ENCODE measurements at regions not wholly inside any gene's neighbourhood (a gene's known extent, or its start where the extent isn't known, plus 50 kb on each side); places are given as distances from the start of the nearest gene placed in this dataset.
"Not testable (repeated sequence)": the region's sequence is repeated elsewhere in the genome, so short reads cannot be mapped to it uniquely, and the experiment has no call there.

DNA sequence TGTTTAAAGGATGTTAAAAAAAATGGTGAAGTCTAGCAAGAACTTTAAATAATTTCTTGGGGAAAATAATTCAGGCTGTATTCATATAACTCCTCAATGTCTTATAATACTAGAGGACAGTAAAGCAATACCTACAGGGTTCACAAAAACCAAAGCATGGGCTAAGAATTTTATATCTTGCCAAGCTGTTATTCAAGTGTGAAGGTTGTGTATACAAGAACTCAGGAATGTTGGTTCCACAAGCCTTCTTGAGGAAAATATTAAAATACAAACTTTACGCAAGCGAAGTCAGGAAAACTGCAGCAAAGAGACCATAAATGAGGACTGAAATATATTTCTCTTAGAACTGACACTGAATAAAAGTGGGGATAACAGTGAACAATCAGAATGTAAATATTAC is 76.1 kb upstream of the DNAJC10 start:
- DNase-seq (ENCODE audit: low spot score): no peak

DNA sequence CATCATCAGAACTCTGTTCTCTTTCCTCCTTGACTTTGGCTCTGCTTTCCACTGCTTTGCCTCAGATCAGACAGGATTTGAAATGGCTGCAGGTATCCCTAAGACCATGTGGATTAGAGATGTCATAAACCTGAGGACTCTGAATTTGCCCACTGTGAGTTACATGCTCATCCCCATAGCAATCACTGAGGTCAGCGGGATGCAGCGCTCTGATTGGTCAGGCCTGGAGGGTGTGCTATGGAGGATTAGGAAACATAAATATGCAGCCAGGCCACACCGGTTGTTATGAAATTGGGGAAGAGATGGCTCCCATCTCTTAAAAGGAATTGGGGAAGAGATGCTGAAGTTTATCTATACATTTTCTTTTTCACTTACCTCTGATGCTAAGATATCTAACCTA is 73.7 kb upstream of the DNAJC10 start:
- DNase-seq (ENCODE audit: low spot score): no peak

DNA sequence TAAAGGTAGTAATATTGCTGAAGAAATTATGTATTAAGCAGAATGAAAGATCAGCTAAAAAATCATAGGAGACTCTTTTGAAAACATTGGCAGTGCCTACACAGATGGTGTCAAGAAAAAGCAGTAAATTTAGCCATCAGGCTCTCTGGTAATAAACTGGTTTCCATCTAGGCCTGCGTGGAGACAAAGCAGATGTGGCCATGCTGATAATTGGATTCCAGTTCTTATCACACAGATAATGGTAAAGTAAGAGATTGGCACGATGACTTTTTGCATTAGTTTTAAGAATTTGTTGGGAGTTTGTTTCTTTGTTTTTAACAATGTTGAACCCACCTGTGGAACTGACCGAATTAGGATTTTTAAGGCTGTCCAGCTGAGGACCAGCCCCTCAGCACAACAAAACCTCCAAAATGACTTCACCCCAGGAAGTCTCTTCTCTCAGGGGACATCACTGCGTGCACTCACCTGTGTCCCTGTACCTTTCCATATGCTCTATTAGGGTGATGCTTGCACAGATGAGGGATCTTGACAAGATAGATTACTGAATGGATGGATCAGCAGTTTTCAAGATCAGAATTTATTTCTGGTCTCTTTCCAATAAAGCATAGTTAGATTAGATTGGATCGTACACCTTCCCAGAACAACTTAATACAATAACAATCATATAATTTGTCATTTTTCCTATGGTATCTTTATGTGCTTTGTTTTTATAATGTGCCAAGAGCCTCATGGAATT is 69.1 kb upstream of the DNAJC10 start:
- no peak for DNase-seq (ENCODE audit: low spot score)

DNA sequence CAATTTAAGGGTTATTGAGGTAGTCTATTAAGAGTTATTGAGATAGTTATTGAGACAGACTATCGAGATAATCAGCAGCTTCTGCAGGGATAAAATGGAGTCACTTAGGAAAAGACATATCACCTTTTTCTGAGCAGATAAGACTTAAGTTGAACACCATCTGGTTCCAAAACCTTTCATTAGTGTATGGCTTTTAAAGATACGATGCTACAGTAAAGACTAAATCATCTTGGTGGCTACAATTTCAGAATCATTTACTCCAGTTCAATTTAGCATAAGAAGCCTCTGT is 68.6 kb upstream of the DNAJC10 start:
- DNase-seq (ENCODE audit: low spot score): no peak

DNA sequence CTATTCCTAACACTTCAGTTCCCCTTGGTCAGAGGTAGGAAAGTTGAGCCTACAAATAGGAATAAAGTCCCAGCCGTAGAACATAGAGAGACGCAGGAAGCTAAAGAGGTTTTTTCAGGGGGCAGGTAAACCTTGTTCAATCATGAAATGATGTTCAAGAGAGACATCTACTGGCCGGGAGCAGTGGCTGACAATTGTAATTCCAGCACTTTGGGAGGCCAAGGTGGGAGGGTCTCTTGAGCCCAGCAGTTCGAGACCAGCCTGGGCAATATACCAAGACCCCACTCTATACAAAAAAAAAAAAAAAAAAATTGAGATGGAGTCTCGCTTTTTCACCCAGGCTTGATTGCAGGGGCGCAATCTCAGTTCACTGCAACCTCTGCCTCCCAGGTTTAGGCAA is 66.7 kb upstream of the DNAJC10 start:
- DNase-seq (ENCODE audit: low spot score): peak; percentile 10

DNA sequence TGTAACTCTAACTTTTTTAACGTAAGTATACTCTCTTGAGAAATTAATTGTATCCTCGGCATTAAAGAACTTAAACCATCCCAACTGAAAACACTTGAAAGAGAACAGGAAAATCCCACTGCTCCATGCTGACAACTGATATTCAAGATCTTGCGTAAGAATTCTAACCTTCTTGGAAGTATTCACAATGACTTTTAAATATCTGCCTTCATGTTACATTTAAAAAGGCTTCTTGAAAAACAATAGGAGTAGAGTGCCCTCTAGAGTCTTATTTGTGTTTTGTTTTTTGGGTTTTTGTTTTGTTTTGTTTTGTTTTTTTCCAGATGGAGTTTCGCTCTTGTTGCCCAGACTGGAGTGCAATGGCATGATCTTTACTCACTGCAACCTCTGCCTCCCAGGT is 65.4 kb upstream of the DNAJC10 start:
- no peak for DNase-seq (ENCODE audit: low spot score)

DNA sequence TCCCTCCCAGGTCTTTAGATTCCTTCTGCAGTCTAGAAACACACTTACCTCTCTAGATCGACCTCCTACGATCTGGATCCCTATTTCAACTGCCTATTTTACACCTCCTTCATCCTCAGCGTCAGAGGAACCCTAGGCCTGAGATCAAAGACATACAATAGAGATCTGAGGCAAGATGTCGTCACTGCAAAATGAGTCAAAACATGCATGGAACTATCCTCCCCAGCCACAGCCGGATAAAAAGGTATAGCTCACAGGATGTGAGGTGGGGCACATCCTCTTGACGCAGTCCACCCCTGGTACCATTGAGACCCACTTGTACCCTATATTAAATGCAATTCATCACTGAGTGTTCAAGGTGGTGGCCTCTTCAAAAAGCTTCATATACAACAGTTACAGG is 63.7 kb upstream of the DNAJC10 start:
- no peak for DNase-seq (ENCODE audit: low spot score)

DNA sequence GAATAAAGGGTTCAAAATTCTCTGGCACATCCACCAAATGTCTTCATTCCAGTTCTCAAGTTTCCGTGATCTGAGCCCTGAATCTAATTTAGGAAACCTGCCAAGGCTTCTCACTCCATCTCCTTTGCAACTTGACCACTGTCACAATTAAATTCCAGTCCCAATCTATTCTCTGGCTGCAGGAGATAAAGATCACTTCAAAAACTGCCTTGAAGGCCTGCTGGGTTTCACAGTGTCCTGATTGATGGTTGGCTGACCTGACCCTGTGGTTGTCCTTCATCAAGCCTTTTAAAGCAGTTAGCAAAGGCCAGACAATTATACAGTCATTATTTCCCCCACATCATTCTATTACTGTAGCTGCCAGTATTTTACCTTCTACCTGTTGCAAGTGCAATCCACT is 60.3 kb upstream of the DNAJC10 start:
- DNase-seq (ENCODE audit: low spot score): no peak

DNA sequence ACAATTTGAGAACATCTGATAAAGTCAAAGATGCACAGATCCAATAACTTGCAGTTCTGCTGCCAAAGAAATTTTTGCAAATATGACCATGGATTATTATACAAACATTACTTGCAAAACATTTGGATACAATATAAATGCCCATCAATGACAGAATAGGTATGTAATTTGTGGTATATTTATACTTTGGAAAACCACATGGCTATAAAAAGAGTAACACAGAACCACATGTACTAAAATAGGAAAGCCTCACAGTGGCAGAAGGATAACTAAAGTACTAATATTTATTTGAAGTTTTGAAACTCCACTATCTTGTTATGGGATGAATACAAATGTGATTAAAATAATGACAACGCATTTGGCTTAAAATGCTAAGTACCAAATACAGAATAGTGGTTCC is 51.8 kb upstream of the DNAJC10 start:
- DNase-seq (ENCODE audit: low spot score): no peak

DNA sequence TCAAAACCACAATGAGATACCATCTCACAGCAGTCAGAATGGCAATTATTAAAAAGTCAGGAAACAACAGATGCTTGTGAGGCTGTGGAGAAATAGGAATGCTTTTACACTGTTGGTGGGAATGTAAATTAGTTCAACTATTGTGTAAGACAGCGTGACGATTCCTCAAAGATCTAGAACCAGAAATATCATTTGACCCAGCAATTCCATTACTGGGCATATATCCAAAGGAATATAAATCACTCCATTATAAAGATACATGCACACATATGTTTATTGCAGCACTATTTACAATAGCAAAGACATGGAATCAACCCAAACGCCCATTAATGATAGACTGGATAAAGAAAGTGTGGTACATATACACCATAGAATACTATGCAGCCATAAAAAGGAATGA is 50.6 kb upstream of the DNAJC10 start:
- DNase-seq (ENCODE audit: low spot score): not testable (repeated sequence)
